NCI-H1694 treated with DMSO at 0.1 percent for 48 hours (cell line): ENCODE measurements at regions not wholly inside any gene's neighbourhood (a gene's known extent, or its start where the extent isn't known, plus 50 kb on each side); places are given as distances from the start of the nearest gene placed in this dataset.
"Not testable (repeated sequence)": the region's sequence is repeated elsewhere in the genome, so short reads cannot be mapped to it uniquely, and the experiment has no call there.

Experiments used
- DNase-seq: peaks from one replicate; lab custom pipeline; 2025; lab: John Stamatoyannopoulos, UW

DNA sequence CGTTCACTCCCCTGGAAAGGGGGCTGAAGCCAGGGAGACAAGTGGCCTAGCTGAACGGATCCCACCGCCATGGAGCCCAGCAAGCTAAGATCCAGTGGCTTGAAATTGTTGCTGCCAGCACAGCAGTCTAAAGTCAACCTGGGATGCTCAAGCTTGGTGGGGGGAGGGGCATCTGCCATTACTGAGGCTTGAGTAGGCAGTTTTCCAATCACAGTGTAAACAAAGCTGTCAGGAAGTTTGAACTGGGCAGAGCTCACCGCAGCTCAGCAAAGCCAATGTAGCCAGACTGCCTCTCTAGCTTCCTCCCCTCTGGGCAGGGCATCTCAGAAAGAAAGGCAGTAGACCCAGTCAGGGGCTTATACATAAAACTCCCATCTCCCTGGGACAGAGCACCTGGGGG, 470.0 kb upstream of the DIAPH2 start:
- not testable (repeated sequence) for DNase-seq

DNA sequence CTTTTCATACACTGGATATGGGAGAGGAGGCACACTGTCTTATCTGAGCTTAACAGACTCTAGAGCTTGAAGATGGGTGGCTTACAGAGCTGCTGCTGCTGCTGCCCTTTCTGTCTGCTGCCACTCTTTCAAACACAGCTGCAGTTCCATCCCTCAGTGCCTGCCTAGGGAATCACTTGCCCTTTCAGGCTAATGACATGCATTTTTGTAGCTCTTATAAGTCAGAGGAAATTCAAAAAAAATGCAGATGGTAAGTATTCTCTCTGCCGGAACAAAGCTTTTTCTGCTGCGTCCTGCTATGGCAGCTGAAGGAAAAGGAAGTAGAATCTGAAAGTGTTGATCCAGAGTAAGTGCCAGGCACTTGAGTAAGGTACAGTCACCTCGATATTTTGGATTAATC, 460.4 kb upstream of the DIAPH2 start:
- no peak for DNase-seq

DNA sequence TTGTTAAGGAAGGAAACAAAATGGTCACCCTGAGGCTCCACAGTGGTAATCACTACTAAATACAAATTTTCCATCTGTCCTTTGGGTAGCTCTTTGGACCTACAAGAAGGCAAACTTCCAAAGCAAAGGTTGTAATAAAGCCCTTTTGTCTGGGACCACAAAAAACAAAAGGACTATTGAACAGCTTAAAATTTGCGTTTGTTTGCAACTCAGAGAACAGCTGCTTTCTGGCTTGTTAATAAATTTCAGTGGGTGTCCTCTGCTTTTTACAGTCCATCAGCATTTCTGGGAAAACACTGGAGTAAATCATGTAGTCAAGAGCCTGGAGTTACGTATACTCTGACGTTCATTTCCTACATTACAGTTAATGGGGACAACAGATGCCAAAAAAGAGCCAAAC, 439.7 kb upstream of the DIAPH2 start:
- no peak for DNase-seq

DNA sequence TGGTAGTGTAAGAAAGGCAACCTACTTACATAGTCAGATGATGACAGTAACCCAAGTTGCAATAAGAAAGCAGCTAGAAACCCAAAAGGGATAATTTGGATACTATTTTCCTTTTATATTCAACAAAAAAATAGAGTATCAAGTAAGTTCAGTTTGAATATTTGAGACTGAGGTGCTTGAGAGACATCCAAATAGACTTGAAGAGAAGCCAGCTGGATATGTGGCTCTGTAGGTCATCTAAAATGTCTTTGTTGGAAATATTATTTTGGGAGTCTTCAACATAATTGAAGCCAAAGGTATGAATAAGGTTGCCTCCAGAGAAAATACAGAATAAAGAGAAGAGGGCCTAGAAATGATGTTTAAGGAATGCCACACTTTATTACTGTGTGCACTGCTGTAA, 438.2 kb upstream of the DIAPH2 start:
- no peak for DNase-seq
